GM21390 (cell line): ENCODE measurements at regions not wholly inside any gene's neighbourhood (a gene's known extent, or its start where the extent isn't known, plus 50 kb on each side); places are given as distances from the start of the nearest gene placed in this dataset.
"Not testable (repeated sequence)": the region's sequence is repeated elsewhere in the genome, so short reads cannot be mapped to it uniquely, and the experiment has no call there.

ENCODE experiments used
- ATAC-seq: cut with Tn5 transposase; IDR thresholded peaks from one replicate; pipeline ENCODE4 v1.9.1; 2021; ENCODE audit not compliant: unreplicated experiment

DNA sequence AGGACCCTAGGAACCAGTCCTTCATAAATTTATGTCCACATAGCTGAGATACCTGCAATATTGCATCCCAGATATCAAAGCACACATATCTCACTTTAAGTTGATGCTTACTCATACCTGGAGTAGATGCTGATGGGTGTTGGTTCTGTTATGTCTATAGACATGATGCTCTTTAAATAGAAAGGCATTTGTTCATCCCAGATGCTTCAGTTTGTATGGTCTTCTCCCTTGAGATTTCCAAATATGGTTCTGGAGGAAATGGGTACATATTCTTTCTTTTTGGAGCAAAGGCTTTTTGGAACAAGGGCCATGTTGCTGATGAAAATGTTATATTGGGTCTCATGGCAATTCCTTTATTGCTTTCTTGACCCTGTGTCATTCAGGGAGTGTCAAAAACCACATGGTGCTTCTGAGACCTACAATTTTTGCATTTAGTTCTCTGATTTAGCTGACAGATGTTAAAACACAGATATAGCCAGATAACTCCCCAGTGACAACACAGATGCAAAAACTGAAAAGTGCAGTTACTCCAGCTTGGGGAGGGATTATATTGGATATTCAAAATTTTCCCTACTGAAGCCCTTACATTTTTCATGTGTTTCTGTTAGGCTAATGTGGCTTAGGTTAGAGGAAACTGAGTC is 211.4 kb downstream of the KCNRG start:
- ATAC-seq, result peak; percentile 54

GRCh38 chr13:50227361-50227760 is 212.1 kb downstream of the KCNRG start:
- no peak for ATAC-seq

DNA sequence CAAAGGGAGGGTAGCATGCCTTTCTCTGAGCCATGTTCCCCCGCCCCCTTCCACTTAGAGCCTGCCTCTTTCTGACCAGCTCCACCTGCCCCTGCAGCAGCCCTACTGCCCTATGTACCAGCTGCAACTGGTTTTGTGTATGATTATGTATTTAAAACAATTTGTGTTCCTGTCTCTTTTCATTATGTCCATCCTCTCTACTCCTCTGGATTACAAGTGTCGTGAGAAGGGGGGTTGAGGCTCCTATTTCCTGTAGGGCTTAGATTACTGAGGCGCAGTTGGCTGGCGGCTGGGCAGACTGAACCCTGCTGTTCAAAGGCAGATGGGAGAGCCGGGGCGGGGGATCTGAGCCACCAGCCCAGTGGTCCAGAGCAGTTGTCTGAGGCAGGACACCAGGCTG is 213.3 kb downstream of the KCNRG start:
- no peak for ATAC-seq

DNA sequence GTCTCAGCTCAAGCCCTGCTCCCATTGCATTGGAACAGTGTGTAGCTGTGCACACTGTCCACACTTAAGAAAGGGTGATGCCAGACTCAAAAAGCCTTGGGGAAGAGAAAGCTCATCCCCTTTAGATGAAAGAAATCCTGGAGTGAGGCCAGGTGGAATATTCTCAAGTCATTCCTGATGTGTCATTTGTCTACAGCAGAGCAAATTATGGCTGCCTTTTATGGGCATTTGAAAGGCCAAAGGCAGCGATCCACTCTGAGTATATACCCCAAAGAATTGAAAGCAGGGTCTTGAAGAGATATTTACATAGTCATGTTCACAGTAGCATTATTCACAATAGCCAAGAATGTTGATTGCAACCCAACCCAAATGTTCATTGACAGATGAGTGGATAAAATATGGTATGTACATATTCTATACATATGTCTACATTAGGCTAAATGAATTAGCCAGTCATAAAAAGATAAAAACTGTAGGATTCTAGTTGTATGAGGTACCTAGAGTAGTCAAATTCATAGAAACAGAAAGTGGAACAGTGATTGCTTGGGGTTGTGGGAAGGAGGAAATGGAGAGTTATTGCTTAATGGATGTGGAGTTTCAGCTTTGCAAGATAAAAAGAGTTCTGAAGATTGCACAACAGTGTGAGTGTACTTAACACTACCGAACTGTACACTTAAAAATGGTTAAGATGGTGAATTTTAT is 214.9 kb downstream of the KCNRG start:
- no peak for ATAC-seq

- no peak for ATAC-seq
Measured at GRCh38 chr13:50230662-50230978, 215.4 kb downstream of the KCNRG start.

GRCh38 chr13:50233574-50233973 is 218.3 kb downstream of the KCNRG start:
- ATAC-seq, result not testable (repeated sequence)

DNA sequence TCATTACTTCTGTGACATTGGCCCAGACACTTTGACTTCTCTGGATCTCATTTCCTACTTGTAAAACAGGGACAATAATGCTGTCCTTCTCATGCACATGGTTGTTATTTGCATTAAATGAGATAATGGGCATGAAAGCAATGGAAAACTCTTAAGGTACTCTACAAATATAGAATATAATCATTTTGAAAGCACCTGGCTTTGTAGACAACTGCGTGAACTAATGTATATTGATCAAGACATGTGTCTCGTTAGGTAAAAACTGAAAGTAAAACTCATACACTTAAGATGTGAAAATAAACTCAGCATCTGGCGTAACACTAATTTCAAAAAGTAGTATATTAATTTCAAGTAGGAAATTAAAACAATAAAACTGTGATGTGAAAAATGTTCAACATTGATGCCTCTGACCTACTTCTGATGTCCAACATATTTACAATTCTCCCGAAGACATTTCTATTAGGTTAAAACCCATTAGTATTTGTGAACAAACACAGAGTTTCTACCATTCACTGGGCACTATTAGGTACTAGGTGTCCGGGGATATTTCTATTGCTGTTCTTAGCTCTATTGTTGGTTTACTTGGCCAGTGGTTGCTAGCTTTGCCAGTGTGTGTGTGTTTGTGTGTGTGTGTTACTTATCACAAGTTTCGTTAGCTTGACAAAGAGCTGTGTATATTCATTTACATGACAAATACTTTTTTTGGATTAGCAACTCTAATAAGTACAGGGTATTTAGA is 220.5 kb downstream of the KCNRG start:
- ATAC-seq, result no peak

DNA sequence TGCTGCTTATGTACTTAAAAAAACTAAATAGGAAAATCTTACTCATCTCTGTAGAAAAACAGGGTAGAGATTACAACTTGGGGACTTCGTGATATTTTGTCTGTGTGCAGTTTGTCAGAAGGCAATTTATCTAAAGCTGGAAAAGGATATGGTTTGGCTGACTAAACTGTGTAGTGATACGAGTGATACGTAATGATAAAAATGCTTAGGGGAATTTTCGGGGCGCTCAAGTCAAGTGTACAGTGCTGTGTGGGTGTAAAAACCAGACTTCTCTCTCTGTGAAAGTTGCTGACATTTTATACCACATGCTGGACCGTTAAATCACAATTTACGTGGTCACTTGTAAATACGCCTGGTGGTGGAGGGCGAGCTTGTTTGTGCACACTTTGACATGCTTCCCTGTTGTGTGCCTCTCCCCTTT is 221.7 kb downstream of the KCNRG start:
- ATAC-seq, result peak; percentile 95

DNA sequence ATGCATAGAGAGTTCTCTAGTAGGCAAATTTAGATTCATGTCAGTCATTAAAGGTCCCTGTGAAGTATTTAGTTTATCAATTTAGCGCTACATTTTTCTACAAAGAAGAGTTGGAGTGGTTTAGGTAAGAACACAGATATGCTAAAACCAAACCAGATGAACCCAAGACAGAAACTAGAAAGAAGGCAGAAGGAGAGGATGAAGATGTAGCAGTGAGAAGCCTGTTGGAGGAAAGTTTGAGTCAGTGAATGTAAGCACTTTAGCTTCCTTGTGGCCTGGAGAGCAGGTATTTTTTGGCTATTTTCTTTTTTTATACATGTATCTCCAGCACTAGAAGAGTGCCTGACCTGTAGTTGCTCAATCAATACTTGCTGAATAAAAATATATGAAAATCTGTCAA is 223.7 kb downstream of the KCNRG start:
- ATAC-seq, result no peak

DNA sequence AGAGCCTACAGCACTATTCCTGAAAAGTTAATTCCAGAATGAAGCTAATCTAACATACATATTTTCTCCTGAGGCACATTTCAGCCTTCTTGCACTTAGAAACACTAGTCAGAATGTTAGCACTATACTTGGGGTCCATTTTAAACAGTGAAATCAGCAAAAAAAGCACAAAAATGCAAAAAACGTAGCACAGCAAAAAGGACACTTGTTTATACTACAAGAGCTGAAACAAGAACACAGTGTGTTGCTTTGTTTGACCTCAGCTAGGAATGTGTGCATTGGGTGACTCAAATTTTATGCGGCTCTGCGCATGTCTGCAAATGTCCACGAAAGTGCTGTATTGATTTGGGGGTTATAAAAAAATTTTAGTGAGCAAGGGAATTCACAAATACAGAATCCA is 226.2 kb downstream of the KCNRG start:
- ATAC-seq, result no peak

DNA sequence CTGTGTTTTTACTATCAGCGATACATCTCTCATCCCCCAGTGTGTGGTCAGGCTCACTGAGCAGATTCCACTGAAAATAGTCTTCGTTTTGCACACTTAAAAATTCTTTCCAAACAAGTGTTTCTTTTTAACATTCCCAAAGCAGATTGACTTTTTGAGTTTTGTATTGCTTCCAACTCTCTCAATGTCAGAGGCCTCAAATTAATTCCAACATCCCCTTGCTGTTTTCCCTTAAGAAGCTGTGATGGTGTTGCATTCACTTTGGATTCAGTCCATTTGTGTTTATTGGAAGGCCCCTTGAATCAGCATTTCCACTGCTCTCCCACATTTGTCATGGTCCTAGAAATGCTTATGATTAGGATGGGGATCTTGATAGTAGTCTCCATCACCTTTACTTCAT is 228.7 kb downstream of the KCNRG start:
- no peak for ATAC-seq

- ATAC-seq, result no peak
Measured at GRCh38 chr13:50244355-50244712, 229.1 kb downstream of the KCNRG start.

DNA sequence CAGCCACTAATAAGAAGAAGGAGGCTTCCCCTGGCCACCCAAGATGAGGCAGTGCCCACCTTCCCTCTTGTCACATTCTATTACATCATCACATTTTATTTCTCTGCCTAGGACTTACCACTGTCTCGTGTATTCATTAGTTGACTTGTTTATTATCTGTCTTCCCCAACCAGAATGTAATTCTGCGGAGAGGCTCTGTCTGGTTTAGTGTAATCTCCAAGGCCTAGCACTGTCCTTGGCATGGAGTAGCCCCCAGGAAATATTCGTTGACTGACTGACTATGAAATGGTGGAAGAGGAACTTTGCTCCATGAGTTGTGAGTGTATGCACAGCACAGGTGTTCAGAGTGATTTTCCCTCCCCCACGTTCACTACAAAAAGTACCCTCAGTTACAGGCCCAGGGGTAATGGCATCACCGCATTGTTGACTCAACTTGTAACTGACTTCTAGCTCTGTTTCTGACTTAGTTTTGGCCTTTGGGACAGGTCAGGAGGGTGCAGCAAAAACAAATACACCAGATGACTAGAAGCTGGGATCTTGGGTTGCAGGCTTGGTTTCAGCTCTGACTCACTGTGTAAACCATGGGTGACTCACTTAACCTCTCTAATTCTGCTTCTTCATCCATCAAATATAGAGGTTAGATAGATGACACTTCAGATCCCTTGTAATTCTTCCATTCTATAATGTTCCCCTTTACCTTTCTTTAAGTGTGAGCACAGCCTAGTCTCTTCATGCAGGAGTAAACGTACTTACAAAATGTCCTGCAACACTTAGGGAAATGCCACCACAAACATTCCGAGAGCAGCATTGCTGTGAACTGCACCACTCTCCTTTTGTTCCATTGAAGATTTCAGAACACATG is 229.7 kb downstream of the KCNRG start:
- peak; percentile 87 for ATAC-seq

DNA sequence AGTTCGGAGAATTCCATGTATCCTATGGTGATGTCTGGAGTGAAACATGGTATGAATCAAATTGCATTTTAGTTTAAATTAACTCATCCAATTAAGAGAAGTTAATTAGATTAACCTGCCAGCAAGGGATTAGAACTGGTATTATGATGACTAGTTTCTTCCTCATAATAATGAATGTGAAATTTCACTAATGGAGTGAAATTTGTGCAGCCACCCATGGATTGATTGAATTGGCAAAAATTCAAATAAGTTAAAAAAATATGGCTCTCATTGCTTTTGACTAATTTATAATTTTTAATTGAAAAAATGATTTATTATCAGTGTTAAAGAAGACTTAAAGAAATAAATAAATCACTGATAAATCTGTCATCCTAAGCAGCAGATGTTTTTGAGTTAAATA is 232.0 kb downstream of the KCNRG start:
- ATAC-seq, result no peak

DNA sequence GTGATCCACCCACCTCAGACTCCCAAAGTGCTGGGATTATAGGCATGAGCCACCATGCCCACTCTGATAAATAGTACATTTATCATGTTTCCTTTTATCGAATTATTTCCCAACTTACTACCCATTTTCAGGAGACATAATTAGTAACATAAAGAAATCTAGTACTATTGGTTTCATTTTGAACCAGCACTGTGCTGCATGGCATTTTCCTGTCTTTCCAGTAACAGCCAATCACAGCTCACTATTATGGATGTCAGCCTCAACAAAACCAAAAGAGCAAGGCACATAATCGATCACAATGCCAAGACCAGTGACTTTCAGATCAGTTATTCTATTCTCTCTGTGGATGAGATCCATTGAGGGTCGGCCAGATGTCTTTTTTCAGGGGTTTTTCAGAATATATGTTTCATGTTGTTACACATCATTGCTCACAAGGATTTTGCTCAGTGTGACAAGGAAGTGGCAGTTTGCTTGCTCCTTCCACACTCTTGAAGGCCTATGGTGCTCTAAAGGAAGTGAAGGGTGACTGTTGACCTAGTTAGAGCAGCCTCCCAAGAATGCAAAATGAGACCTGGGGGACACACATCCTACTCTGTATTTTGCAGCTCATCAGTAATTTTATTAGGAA is 233.4 kb downstream of the KCNRG start:
- no peak for ATAC-seq

DNA sequence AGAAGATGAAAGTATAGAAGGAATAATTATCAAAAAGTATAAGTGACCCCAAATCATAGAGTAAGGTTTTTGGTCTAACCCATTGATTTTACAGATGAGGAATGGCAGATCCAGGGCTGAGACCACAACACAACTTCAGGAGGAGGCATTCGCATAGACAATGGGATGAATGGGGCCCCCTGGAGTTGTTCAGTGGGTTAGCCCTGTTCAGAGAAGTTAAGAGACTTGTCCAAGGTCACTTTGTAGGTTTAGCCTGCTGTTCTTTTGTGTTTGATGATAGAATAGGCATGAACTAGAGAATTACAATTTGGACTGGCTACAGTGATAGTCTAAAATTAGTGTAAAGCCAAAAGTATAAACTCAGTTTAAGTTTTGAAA is 233.9 kb downstream of the KCNRG start:
- ATAC-seq, result no peak

GRCh38 chr13:50250401-50250800 is 235.2 kb downstream of the KCNRG start:
- no peak for ATAC-seq

- no peak for ATAC-seq
Measured at GRCh38 chr13:50255639-50256038, 240.4 kb downstream of the KCNRG start.

- not testable (repeated sequence) for ATAC-seq
Measured at GRCh38 chr13:50256536-50257321, 241.5 kb downstream of the KCNRG start.

GRCh38 chr13:50257646-50258045 is 242.4 kb downstream of the KCNRG start:
- no peak for ATAC-seq
